HG03354 (cell line): ENCODE measurements at regions not wholly inside any gene's neighbourhood (a gene's known extent, or its start where the extent isn't known, plus 50 kb on each side); places are given as distances from the start of the nearest gene placed in this dataset.

Experiments
- ATAC-seq: cut with Tn5 transposase; IDR thresholded peaks from one replicate; pipeline ENCODE4 v1.9.1; 2021; ENCODE audit warnings: mild to moderate bottlenecking; ENCODE audit not compliant: unreplicated experiment, poor library complexity, severe bottlenecking

DNA sequence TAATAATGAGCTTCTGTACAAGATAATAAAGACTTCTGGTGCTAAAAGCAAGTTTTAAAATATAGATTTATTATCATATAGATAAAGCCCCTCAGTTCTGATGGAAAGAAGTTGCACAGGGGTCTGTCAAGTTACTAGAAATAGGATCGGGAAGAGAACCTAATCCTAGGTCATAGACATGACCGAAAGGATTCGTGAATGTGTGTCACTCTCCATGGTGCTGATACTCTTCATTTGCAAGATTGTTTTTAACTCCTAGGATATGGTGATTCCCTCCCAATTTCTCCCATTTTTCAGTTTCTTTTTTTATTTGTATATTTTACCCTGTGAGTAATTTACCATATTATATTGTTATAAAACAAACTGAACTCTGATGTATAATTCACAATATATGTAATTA is 58.9 kb upstream of the CTNNA2 start:
- no peak for ATAC-seq

DNA sequence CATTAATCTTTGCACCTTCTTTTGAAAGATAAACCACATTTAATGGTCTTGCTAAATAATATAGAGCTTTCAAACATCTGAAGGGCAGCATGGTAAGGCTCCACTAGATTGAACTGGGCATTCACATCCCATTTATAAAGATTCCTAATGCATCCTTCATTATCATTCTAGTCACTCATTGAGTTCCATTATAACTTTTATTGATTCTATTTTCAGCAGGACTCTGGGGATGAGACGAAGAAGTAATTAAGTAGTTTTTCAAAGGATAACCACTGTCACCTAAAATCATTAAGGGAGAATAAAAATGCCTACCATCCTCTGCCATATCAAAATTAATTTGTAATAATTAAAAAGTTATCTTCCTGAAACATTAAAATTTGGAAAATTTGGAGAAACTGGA is 60.2 kb upstream of the CTNNA2 start:
- ATAC-seq, result no peak

DNA sequence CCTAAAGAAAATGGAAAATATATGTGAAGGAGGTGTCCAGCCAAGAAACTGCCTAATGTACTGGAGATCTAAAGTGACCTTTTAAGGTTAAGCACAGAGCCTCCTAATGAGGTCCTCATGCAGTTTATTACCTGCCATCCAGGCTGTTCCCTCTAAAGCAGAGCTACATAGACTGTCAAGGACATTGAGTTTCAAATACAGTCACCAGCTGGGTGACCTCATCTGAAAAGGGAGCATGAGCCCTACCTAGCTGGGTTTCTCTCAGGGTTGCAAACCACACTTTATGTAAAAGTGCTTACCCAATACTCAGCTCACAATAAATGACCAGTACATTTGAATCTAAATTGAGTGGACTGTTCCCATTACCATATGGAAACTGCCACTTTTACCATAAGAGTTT is 65.4 kb upstream of the CTNNA2 start:
- no peak for ATAC-seq

DNA sequence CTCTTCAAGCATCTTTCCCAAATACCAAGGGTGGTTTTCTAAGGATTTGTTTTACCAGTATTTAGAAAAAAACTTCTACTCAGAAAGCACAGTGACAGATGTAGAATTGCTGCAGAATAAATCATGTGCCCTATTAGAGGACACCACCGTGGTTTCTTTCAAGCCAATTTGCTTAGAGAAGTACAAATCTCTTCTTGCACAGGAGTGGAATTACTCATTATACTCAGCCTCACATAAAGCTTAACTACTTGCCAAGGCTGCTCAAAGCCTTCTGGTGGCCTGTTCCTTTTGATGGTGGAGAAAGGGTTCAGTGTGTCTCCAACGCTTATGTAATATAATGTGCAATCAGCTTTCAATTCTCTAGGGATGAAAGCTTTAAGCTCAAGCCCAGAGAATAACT is 66.5 kb upstream of the CTNNA2 start:
- ATAC-seq, result no peak

DNA sequence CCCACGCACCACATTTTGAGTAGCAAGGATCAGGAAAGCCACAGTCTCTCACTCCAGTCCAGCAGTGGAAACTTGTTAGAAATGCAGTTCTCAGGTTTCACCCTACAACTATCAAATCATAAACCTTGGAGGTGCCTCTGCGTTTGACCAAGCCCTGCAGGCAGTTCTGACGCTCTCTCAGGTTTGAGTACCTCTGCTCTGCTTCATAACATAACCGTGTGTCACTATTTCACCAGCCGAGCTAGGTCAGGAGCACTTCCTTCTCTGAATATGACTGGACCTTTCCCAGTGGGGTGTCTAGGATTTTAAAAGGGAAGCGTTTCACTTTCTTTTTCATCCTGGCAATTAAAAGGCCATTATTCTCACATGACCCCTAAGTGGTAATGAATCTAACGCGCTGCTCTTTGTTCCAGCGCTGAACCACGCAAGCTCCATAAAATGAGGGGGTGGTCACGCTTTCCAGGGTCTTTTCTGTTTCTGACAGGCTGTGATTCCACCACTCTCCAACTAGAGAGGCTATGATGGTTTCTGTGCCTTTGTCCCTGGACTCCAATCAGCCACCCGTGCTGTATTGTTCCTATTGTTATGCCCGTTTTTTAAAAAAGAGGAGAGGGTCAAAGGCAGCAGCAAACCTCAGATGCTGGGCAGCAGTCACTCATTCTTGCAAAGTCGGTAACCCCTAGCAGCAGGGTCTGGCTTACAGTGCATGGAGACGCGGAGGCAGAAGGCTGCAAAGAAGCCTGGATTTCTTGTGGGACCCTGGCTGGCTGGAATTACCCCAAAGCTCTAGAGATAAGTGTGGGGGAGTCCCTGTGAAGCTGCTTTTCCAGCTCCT is 75.2 kb upstream of the CTNNA2 start:
- ATAC-seq, result no peak

DNA sequence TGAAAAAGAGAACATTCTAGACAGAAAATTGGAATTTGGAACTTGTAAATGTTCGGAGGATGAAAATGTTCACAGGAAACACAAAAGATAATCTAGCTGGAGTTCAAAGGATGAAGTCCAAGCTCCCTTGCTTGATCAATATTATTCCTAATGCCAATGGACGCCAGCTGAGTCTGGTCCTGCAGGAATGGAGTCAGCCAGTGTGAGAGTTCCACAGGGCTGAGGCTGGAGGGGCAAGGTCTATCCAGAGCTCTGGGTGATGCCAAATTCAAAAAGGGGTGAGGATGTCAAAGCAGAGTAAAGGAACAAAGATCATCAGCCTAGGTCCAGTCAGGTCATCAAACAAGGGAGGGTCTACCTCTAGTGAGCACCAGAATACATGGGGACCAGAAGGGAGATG is 78.5 kb upstream of the CTNNA2 start:
- ATAC-seq, result no peak

DNA sequence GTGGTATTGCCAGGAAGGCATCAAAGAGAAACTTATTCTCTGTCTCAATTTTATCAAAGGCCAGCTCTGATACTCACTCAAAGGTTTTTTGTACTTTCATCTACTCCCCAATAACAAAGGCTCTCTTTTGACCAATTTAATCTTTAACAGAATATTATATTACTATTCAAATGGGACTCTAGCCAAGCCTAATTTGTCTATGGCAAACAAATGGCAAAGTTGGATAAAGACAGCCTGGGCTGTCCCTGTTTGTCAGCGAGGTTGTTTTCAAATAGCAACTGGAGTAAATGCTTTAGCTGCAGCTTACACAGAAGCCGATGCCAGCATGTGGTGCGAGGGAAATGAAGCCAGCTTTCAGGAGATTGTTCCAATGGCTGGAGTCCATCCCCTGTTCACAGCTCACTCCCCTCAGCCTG is 80.1 kb upstream of the CTNNA2 start:
- ATAC-seq, result no peak

DNA sequence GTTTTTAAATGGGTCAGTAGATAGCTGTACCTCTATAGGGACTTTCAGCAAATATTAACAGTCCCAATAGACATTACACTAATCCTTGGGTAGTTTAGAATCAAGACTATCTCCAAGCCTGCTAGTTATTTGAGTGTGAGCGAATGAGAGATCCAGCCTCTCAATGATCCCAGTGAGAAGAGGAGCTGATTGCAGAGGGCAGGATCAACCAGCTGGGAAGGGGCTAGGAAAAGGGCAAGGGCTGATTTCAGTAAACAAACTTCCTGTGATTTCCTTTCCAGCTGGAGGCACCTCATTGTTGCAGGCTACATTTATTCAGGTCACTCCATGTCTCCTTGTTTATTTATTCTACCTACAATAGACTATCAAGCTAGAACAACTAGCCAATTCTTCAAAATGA is 84.1 kb upstream of the CTNNA2 start:
- no peak for ATAC-seq

DNA sequence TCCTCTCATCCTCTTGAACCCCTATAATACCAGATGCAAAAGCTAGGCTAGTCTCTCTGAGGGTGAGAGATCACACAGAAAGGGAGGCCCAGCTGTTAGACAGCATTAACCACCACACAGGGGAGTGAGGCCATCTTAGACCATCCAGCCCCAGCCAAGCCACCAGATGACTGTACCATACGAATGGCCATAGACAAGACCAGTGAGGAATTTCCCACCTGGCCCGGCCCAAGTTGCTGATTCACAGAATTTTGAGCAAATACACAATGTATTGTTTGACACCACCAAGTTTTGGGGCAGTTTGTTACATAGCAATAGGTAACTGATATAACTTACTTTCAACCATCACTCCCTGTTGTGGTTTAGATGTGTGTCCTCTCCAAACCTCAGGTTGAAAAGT is 98.2 kb upstream of the CTNNA2 start:
- ATAC-seq, result no peak

DNA sequence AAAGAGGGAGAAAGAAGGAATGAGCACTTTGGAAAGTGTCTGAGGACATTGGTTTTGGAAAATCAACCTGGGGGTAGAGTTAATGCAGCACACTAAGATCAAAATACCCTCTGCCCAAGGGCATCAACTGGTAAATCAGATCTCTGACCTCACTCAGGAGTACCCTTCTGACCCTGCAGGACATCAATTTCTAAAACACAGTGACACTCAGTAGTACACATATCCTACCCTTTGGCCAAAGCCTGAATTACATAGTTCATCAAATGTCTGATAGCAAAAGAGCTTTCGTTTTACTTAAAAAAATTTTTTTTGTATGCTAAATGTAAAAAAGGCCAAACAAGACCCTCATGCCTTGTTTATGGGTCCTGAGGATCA is 118.4 kb upstream of the CTNNA2 start:
- ATAC-seq, result no peak

DNA sequence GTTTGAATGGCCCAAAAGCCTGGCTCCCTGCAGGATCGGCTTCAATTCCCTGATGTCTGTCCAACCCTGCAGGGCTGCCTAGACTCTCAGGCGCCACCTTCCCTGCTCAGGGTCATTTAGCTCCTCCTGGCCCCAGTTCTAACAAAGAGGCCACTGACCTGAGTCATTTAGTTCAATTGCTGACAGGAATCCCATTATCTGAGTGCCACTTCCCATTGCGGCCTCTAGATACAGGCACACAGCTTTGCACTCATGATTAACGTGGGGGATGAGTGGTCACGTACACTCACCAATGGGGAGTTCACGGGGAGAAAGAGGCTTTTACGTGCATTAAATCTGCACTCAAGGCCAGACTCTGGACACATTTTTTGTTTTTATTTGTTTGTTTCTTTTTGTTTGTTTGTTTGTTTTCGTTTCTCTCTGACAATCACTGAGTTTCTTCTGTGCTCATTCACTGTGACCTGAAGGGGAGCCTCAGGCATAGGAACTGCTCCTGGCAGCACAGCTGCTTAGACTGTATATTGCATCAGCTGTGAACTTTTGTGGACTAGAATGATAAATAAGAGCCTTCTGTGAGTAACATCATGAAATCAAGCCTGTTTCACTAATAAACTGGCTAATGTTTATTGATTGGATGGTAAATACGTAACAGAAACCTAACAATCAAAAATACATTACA is 118.9 kb upstream of the CTNNA2 start:
- ATAC-seq, result no peak

DNA sequence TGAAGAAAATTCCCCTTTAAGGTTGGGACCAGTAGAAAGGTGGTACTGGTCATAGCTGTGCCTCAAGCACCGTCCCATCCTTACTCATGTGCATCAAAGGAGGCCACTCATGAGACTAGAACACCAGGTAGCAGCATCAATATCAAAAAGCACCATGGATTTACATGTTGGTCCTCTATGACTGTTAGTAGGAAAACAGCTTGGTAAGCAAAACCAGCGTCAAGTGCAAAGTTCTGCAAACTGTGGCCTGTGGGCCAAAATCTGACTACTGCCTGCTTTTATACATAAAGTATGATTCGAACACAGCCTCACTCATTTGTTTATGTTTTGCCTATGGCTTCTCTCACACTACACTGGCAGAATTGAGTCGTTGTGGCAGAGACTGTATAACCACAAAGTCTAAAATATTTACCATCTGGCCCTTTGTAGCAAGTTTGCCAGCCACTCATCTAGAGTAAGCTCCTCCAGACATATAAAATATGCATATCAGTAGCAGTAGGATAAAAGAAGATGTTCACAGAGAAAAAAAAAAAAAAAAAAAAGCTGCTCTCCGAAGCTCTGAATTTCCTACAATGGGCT is 119.7 kb upstream of the CTNNA2 start:
- no peak for ATAC-seq

DNA sequence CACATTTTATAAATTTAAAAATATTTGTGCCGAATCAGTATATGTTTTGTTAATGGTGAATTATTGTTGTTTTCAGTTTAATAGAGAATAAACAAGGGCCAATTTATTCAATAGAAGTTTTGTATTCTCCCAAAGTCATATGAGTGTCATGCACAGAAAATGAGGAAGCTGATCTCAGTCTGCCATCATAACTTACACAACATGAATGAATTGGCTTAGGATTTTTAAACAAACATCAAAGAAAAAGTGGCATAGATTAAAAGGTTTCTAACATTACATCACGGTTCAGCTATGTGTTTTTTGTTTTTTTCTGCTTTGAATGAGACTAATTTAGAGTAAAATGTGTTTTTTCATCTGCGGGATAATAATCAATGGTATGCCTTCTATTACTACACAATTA is 123.4 kb upstream of the CTNNA2 start:
- ATAC-seq, result no peak

DNA sequence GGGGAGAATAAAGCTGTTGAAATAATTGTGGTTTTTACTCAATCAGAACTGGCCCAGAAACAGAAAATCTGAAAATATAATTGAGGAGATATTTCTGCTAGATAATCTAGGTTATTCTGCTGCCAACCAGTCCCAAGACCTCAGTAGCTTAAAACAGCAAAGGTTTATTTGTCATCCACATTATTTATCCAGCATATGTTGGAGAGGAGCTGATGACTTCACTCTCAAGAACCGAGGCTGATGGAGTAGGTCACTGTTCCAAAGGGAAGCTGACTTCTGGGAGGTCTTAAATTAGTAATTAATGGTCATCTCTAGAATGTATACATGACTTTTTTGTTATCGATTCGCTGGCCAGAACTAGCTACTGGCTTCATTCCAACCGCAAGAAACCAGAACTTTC is 124.8 kb upstream of the CTNNA2 start:
- no peak for ATAC-seq

DNA sequence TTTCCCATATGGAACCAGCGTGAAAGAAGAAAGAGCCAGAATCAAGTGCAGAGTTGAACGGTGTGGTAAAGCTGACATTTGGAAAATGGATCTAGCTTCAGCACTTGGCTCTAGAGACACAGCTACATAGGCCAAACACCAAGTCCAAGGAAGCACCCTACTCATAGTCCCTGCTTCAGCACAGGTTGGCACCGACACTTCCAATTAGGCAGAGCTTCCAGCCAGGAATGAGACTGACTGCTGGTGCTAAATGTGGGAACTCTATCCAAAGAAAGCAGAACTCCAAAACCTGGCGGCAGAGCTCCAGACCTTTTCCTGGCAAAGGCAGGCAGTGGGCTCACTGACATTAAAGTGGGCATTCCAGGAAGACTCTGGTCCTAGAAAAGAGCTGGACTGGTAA is 125.4 kb upstream of the CTNNA2 start:
- ATAC-seq, result no peak

DNA sequence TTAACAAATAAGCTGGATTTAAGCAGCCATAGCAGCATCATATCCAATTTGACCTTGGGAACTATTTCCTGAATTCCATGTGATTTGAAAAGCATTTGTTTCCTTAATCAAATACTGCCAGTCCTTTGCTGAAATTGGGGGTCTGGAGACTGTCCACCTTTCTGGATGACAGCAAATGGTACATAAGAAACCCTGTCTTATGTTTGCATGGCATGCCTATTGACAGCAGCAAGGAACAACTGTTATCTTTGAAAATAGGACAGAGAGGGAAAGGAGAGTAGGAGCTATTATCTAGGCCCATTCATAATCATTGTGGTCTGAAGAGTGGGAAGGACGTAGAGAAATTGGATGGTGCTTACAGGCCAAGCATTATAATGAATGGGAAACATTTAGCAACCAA is 129.2 kb upstream of the CTNNA2 start:
- ATAC-seq, result no peak

DNA sequence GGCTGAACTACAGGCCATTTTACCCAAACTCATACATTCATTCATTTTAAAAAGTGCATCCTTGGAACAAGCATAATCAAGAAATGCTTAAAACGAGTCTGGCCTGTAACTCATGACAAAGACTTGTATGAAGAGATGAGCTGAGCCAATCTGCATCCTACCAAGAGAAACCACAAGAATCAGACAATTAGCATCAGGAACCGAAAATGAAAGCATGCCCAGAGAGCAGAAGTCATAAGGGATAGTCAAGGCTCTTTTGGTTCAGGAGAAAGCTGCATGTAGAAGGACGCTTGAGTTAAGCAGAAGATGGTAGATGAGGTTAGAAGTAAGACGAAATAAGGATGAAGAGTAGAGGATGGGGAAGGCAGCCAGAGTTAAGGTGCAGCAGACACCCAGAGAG is 137.0 kb upstream of the CTNNA2 start:
- no peak for ATAC-seq

DNA sequence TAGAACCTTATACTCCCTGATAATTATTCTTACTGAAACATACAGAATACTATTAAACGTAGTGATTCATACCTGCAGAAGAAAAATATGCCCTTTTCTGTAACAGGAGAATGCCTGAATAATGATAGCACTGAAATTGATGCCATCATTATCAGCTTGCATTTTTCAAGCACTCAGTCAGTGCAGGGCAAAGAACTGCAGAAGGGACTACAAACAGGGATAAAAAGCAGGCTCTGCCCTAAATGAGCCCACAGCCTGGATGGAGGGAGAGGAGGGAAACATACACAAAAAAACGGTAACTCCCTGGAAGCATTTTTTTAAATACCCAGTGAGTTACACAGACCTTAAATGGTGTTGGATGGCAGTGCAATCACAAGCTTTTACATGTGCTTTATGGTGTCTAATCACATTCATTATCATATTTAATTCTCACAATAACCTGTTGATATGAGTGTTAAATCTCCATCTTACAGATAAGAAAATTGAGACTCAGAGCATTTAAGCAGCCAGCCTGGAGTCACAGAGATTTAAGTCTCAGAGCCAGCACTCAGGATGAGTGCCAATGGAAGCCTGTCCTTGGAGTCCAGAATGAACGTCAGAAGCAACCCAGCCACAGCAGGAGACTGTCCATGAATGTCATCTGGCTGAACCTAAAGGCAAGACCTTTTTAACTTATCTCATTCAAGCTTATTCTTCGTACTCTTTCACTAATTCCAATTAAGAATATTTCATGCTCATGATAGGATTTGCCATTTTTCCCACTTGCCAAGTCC is 139.3 kb upstream of the CTNNA2 start:
- no peak for ATAC-seq

DNA sequence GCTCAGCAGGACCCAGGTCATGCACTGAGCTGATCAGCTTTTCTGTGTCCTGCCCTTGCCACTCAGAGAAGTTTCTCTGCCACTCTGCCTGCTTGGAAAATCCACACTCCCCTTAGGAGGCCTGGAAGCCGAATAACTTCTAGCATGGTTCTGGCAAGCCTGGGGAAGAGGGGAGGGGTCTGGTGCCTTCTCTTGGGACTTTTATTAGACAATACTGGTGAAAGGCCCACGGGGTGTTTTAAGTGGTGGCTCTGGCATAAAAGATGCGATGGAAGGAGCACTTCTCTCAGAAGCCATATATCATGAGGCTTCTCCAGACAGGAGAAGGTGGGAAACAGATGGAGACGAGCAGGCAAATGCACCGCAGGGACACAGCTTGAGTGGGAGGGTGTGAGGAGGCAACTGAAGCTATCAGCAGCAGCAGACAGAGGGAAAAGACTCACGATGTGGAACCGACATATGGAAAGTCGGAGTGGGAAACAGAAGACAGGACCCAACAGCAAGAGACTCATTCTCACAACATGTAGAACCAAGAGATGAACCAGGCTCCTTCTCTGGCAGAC is 141.8 kb upstream of the CTNNA2 start:
- ATAC-seq, result no peak

DNA sequence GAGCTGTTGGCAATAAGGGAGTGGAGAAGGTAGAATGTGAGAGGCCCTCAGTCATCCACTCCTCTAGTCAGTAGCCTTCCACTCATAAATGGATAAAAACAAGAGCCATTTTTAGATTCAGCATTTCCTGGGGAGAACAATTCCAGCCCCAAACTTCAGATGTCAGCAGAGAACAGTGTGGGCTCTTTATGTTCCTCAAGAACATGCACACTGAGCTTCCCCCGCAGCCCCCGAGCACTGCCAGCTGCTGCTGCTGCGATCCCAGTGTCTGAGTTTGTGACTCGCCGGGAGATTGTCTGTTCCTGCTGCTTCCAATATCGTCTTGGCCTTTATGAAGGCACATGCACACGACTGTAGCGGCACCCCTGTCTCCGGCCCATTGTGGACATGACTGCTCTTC is 143.7 kb upstream of the CTNNA2 start:
- ATAC-seq, result no peak
